GM20000 (cell line): ENCODE measurements at regions not wholly inside any gene's neighbourhood (a gene's known extent, or its start where the extent isn't known, plus 50 kb on each side); places are given as distances from the start of the nearest gene placed in this dataset.

ENCODE experiments used
- DNase-seq: peaks from one replicate; pipeline ENCODE4 v3.0.0; 2012; ENCODE audit warnings: low spot score
- CTCF ChIP-seq: IDR thresholded peaks from 2 replicates; pipeline ENCODE4 v1.5.1; 2012; ENCODE audit warnings: mild to moderate bottlenecking, control low read depth; ENCODE audit errors: extremely low read depth, missing control alignments

GRCh38 chr7:110257673-110258072, 833.3 kb upstream of the LRRN3 start:
- no peak for TF ChIP-seq CTCF
- DNase-seq: no peak

DNA sequence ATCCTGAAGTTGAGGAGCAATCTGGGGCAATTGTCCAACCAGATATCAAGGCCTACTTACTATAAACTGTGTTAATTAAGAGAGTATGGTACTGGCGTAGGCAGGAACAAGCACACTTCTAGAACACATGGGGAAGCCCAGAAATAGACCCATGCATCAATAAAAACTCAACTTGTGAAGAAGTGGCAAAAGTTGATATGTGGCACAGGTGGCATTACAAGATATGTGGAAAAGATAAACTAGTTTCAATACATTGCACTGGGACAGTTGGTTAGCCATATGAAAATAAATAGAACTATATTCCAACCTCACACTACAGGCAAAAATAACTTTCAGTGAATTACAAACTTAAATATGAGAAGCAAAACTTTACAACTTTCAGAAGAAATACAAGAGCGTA, 828.7 kb upstream of the LRRN3 start:
- TF ChIP-seq CTCF: no peak
- no peak for DNase-seq

- TF ChIP-seq CTCF: no peak
- DNase-seq: no peak
Observed at GRCh38 chr7:110264288-110264687, 826.6 kb upstream of the LRRN3 start.

- no peak for TF ChIP-seq CTCF
- no peak for DNase-seq
Observed at GRCh38 chr7:110281362-110281761, 809.6 kb upstream of the LRRN3 start.

DNA sequence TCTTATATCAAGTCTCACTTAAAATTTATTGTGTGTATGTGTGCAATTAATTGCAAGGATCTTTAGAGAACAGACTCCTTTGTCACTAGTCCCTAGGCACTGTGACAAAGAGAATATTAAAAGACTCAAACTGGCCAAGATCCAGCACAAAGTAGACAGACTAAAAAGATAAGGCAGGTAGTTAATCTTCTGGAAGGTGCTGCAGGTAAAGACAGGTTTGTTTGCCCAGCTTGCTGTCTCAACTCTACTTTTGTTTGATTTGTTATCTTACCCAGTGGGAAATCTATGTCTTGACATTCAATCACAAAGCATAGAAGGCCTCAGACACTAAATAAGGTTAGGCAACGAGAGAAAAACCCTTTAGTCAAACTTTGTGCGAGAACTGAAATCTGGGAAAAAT, 807.9 kb upstream of the LRRN3 start:
- no peak for TF ChIP-seq CTCF

DNA sequence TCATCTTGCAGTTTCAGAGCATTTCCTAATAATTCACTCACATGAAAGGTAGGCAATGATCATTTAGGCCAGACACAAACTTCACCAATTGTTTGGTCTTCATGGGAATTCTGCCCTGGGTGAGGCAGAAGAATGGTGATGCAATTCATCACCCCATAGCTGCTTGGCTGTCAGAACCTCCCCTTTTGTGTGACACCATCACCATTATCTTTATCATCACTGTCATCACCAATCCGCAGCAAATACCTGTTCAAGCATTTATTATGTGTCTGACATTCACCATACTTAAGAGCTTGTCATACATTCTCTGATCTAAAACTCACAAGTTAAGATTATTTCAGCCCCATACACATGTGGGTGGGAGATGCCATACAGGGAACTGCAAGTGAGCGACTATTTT, 799.5 kb upstream of the LRRN3 start:
- TF ChIP-seq CTCF: no peak
- no peak for DNase-seq

More for the DNA sequence above, 807.9 kb upstream of the LRRN3 start:
- DNase-seq: no peak

- no peak for DNase-seq
- TF ChIP-seq CTCF: no peak
Observed at GRCh38 chr7:110296321-110296720, 794.6 kb upstream of the LRRN3 start.
